HG02973 (cell line): ENCODE measurements at regions not wholly inside any gene's neighbourhood (a gene's known extent, or its start where the extent isn't known, plus 50 kb on each side); places are given as distances from the start of the nearest gene placed in this dataset.

Experiments used
- ATAC-seq: cut with Tn5 transposase; IDR thresholded peaks from one replicate; pipeline ENCODE4 v1.9.1; 2021; ENCODE audit warnings: moderate library complexity; ENCODE audit not compliant: unreplicated experiment

GRCh38 chr15:35168464-35168863, 83.4 kb upstream of the NANOGP8 start:
- ATAC-seq: no peak

GRCh38 chr15:35167675-35168074, 82.6 kb upstream of the NANOGP8 start:
- no peak for ATAC-seq

- no peak for ATAC-seq
Measured at GRCh38 chr15:35166730-35167359, 81.8 kb upstream of the NANOGP8 start.

GRCh38 chr15:35161694-35162093, 76.6 kb upstream of the NANOGP8 start:
- no peak for ATAC-seq

GRCh38 chr15:35159170-35159569, 74.1 kb upstream of the NANOGP8 start:
- no peak for ATAC-seq

GRCh38 chr15:35151782-35152181, 66.7 kb upstream of the NANOGP8 start:
- no peak for ATAC-seq

- ATAC-seq: no peak
Measured at GRCh38 chr15:35151381-35151780, 66.3 kb upstream of the NANOGP8 start.

GRCh38 chr15:35150361-35150760, 65.3 kb upstream of the NANOGP8 start:
- no peak for ATAC-seq

- ATAC-seq: no peak
Measured at GRCh38 chr15:35145336-35145735, 60.2 kb upstream of the NANOGP8 start.

GRCh38 chr15:35142578-35142977, 57.5 kb upstream of the NANOGP8 start:
- no peak for ATAC-seq

- ATAC-seq: no peak
Measured at GRCh38 chr15:35141743-35142471, 56.8 kb upstream of the NANOGP8 start.

- ATAC-seq: no peak
Measured at GRCh38 chr15:35139822-35140221, 54.7 kb upstream of the NANOGP8 start.

GRCh38 chr15:35137190-35137574, 52.1 kb upstream of the NANOGP8 start:
- ATAC-seq: no peak

- peak; percentile 98 for ATAC-seq
Measured at GRCh38 chr15:35136321-35137189, 51.5 kb upstream of the NANOGP8 start.
